PC-9 (cell line): ENCODE measurements at regions not wholly inside any gene's neighbourhood (a gene's known extent, or its start where the extent isn't known, plus 50 kb on each side); places are given as distances from the start of the nearest gene placed in this dataset.

Experiments
- BruUV-seq: library from RNA; stranded (reverse); fragments of 400-500 nt; replicated peaks from 2 replicates; lab custom pipeline; 2021; lab: Mats Ljungman, UMichigan
- CTCF ChIA-PET: fragments of 300-600 bp; sonication (Branson Sonifier 250); formaldehyde crosslinking; loops from one replicate; lab custom pipeline; 2022; ENCODE audit warnings: antibody characterized with exemption; lab: Charles Lee
- POLR2A ChIA-PET: fragments of 300-600 bp; sonication (Branson Sonifier 250); formaldehyde crosslinking; loops from one replicate; lab custom pipeline; 2022; ENCODE audit warnings: antibody characterized with exemption; ENCODE audit not compliant: unreplicated experiment; lab: Charles Lee
- DNase-seq, 2 experiments: peaks; one replicate each; pipeline versions ENCODE4 v3.0.0 to v3.0.0-alpha.2; 2015 to 2022; ENCODE audit warnings: mixed read lengths in 1 of 2
- H2AFZ ChIP-seq: fragments of 200-600 bp; sonication (generic); 2 replicates; pipeline ENCODE4 v1.8.1; 2017; ENCODE audit warnings: antibody characterized with exemption
- H3F3A ChIP-seq: fragments of 200-600 bp; sonication (generic); 2 replicates; pipeline ENCODE4 v1.8.1; 2017; ENCODE audit warnings: antibody characterized with exemption, mild to moderate bottlenecking, low read depth; ENCODE audit not compliant: insufficient read depth
- H3K27ac ChIP-seq: fragments of 200-600 bp; sonication (generic); 2 replicates; pipeline ENCODE4 v1.6.1; 2016; ENCODE audit warnings: mixed run types
- H3K27me3 ChIP-seq: fragments of 200-600 bp; sonication (generic); 2 replicates; pipeline ENCODE4 v1.6.1; 2016; ENCODE audit warnings: low read depth, mixed run types; ENCODE audit not compliant: insufficient read depth
- H3K36me3 ChIP-seq: fragments of 200-600 bp; sonication (generic); 2 replicates; pipeline ENCODE4 v1.6.1; 2016; ENCODE audit warnings: low read depth, mixed run types
- H3K4me1 ChIP-seq: fragments of 200-600 bp; sonication (generic); replicated peaks from 2 replicates; pipeline ENCODE4 v1.6.1; 2016; ENCODE audit warnings: mixed run types; ENCODE audit not compliant: insufficient read depth
- H3K4me2 ChIP-seq: fragments of 200-600 bp; sonication (generic); 2 replicates; pipeline ENCODE4 v1.6.1; 2017; ENCODE audit warnings: mixed run types
- H3K4me3 ChIP-seq: fragments of 200-600 bp; sonication (generic); 2 replicates; pipeline ENCODE4 v1.6.1; 2016; ENCODE audit warnings: mixed run types
- H3K79me2 ChIP-seq: fragments of 200-600 bp; sonication (generic); 2 replicates; pipeline ENCODE4 v1.6.1; 2017; ENCODE audit warnings: low read depth, mixed run types
- H3K9me2 ChIP-seq: fragments of 200-600 bp; sonication (generic); 2 replicates; pipeline ENCODE4 v1.8.1; 2017; ENCODE audit warnings: mild to moderate bottlenecking; ENCODE audit not compliant: insufficient read depth
- H3K9me3 ChIP-seq: fragments of 200-600 bp; sonication (generic); 2 replicates; pipeline ENCODE4 v1.8.1; 2016; ENCODE audit warnings: low read depth; ENCODE audit not compliant: insufficient read depth
- H4K20me1 ChIP-seq: fragments of 200-600 bp; sonication (generic); 2 replicates; pipeline ENCODE4 v1.8.1; 2017; ENCODE audit not compliant: insufficient read depth
- CTCF ChIP-seq: fragments of 200-600 bp; sonication (generic); conservative IDR thresholded peaks from 2 replicates; pipeline ENCODE4 v1.6.1; 2017; ENCODE audit warnings: mixed run types, antibody characterized with exemption, mild to moderate bottlenecking, moderate library complexity
- EZH2 ChIP-seq: fragments of 200-600 bp; sonication (generic); IDR thresholded peaks from 2 replicates; pipeline ENCODE4 v1.8.0; 2017; ENCODE audit warnings: antibody characterized with exemption, low read depth
- intact Hi-C: fragments of 100-400 bp; cut with micrococcal nuclease; formaldehyde crosslinking; loops from one replicate; pipeline ENCODE4 v1.10.0; 2022; ENCODE audit not compliant: unreplicated experiment

DNA sequence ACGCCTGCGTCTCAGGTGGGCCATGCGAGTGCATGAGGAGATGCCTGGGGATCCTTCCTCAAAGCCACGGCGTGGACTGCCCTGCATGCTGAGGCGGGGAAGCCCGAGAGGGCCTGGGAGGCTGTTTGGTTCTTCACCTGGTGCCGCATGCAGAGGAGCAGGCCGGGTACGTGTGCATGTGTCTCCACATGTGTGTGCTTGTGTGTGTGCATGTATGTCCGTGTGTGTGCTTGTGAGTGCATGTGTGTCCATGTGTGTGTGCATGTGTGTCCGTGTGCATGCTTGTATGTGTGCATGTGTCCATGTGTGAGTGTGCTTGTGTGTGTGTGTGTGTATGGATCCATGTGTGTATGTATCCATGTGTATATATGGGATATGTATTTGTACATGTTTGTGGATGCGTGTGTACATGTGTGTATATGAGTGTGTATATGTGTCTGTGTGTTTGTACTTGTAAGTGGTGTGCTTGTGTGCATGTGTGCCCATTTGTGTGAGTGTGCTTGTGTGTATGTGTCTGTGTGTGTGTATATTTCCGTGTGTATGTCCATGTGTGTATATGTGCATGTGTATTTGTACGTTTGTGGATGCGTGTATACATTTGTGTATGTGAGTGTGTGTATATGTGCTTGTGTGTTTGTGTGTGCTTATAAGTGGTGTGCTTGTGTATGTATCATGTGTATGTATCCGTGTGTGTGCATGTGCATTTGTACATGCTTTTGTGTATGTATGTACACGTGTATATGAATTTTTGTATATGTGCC, 79.0 kb downstream of the PTGR3 start:
- Histone ChIP-seq H3K9me2 (no peaks in the 10 kb centered on the region), H3K4me1 (no peaks in the 10 kb centered on the region), H3K79me2 (no peaks in the 10 kb centered on the region), H3K36me3 (no peaks in the 10 kb centered on the region), H3K4me3 (no peak overlapping the region), H3K4me2 (no peak overlapping the region), H3K27me3 (peaks cover 62% of the 10 kb centered on the region), H4K20me1 (no peaks in the 10 kb centered on the region), H3K27ac (no peak overlapping the region), H2AFZ (no peak overlapping the region), H3K9me3 (no peaks in the 10 kb centered on the region), H3F3A (peaks cover 9% of the 10 kb centered on the region)
- no peak for TF ChIP-seq EZH2
- TF ChIP-seq CTCF, result no peak
- DNase-seq, result no peak
- intact Hi-C loops, result no loop called here
- ChIA-PET POLR2A (no interaction called here), CTCF (no interaction called here)
- BruUV-seq, result no TSS peak

GRCh38 chr18:75128911-75129716, 79.8 kb downstream of the PTGR3 start:
- intact Hi-C loops, result no loop called here

More at GRCh38 chr18:75128911-75129716, 79.8 kb downstream of the PTGR3 start:
- H3K79me2 ChIP-seq, result no peaks in the 10 kb centered on the region
- H2AFZ ChIP-seq, result no peak overlapping the region
- no peak for DNase-seq
- H3K36me3 ChIP-seq, result no peaks in the 10 kb centered on the region
- TF ChIP-seq CTCF (no peak), EZH2 (no peak)
- H3K9me2 ChIP-seq, result no peaks in the 10 kb centered on the region
- peaks cover 9% of the 10 kb centered on the region for H3F3A ChIP-seq
- peaks cover 63% of the 10 kb centered on the region for H3K27me3 ChIP-seq
- ChIA-PET POLR2A (no interaction called here), CTCF (no interaction called here)
- H3K27ac ChIP-seq, result no peak overlapping the region
- H4K20me1 ChIP-seq, result no peaks in the 10 kb centered on the region
- H3K4me1 ChIP-seq, result no peaks in the 10 kb centered on the region
- H3K4me2 ChIP-seq, result no peak overlapping the region
- no TSS peak for BruUV-seq
- no peak overlapping the region for H3K4me3 ChIP-seq
- H3K9me3 ChIP-seq, result no peaks in the 10 kb centered on the region
